ENCODE measurements at regions not wholly inside any gene's neighbourhood (a gene's known extent, or its start where the extent isn't known, plus 50 kb on each side); places are given as distances from the start of the nearest gene placed in this dataset.

GRCh38 chr5:130937046-130937445 lies 228.0 kb downstream of the HINT1 start:
- TF ChIP-seq CTCF (IDR thresholded peaks at IDR 0.05), result no peak
- no peak for TF ChIP-seq EZH2 (IDR thresholded peaks at IDR 0.05)

All from neural progenitor cell (in vitro differentiated cells).